ENCODE measurements at regions not wholly inside any gene's neighbourhood (a gene's known extent, or its start where the extent isn't known, plus 50 kb on each side); places are given as distances from the start of the nearest gene placed in this dataset.
A peak's percentile ranks its signal among the peaks of the same experiment; 100 is the strongest.

DNA sequence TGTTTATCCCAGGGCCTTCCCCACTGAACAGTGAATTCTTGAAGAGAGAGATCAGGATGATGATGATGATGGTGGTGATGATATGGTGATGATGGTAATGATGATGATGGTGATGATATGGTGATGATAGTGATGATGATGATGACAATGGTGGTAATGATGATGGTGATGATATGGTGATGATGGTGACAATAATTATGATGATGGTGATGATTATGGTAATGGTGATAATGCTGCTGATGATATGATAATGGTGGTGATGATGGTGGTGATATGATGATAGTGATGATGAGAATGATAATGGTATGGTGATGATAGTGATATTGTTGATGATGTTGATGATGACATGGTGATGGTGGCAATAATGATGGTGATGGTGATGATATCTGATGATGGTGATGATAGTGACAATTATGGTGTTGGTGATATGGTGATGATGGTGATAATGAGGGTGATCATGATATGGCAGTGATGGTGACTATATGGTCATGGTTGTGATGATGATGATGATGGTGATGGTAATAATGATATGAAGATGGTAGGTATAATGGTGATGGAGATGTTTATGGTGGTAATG is 99.9 kb downstream of the HAPSTR1 start:
- Mint-ChIP-seq H3K4me1 (peaks cover 6% of the 10 kb centered on the region), H3K9me3 (no peaks in the 10 kb centered on the region), H3K27ac (no peak overlapping the region), H3K27me3 (ENCODE audit: low read depth) (peaks cover 4% of the 10 kb centered on the region), H3K36me3 (ENCODE audit: low read depth) (no peaks in the 10 kb centered on the region), H3K4me3 (no peak overlapping the region)
- TF ChIP-seq, protein P1, sequence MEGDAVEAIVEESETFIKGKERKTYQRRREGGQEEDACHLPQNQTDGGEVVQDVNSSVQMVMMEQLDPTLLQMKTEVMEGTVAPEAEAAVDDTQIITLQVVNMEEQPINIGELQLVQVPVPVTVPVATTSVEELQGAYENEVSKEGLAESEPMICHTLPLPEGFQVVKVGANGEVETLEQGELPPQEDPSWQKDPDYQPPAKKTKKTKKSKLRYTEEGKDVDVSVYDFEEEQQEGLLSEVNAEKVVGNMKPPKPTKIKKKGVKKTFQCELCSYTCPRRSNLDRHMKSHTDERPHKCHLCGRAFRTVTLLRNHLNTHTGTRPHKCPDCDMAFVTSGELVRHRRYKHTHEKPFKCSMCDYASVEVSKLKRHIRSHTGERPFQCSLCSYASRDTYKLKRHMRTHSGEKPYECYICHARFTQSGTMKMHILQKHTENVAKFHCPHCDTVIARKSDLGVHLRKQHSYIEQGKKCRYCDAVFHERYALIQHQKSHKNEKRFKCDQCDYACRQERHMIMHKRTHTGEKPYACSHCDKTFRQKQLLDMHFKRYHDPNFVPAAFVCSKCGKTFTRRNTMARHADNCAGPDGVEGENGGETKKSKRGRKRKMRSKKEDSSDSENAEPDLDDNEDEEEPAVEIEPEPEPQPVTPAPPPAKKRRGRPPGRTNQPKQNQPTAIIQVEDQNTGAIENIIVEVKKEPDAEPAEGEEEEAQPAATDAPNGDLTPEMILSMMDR (IDR thresholded peaks at IDR 0.05; ENCODE audit: unreplicated experiment in 3 of 3): no peak

DNA sequence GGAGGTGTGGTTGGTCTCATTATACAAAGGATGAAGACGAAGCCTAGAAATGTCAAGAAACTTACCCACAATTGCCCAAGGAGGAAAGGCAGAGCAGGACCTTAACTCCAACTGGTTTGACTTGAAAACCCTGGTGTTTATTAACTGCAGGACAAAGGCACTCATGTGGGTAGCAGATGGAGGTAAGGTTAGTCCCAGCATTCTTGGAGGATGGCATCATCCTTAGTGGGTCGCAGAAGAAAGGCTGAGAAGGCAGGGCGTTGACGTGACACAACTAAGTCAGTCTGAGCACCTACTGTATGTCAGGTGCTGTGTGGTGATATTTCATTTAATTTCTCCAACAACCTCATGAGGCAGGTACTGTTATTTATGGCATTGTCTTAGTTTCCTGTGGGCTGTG is 101.3 kb downstream of the HAPSTR1 start:
- Mint-ChIP-seq H3K27ac (no peak overlapping the region), H3K4me3 (no peak overlapping the region), H3K27me3 (ENCODE audit: low read depth) (peaks cover 12% of the 10 kb centered on the region), H3K4me1 (peaks cover 6% of the 10 kb centered on the region), H3K9me3 (no peaks in the 10 kb centered on the region), H3K36me3 (ENCODE audit: low read depth) (no peaks in the 10 kb centered on the region)
- TF ChIP-seq, protein P1 (IDR thresholded peaks at IDR 0.05; ENCODE audit: unreplicated experiment in 3 of 3): no peak

DNA sequence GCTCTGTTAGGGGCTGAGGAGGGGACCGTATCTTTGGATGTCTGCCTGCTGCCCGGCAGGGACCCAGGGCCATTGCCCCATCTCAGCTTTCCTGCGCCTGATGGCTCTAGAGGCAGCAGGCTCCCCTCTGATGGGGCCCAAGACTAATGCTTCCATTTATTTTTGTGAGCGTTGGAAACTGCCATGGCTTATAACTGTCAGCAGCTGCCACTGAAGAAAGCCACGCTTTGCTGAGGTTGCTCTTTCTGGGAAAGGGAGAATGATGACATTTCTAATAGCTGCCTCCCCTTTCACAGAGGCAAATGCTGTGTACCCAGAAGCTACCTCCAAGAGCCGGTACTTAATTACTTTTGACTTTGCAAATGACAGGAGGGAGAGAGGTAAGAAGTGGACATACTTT is 103.8 kb downstream of the HAPSTR1 start:
- TF ChIP-seq, protein P1 (IDR thresholded peaks at IDR 0.05; ENCODE audit: unreplicated experiment in 3 of 3): no peak
- no peak overlapping the region for H3K4me3 Mint-ChIP-seq
- H3K36me3 Mint-ChIP-seq (ENCODE audit: low read depth): no peaks in the 10 kb centered on the region
- peaks cover 9% of the 10 kb centered on the region for H3K27me3 Mint-ChIP-seq (ENCODE audit: low read depth)
- peaks cover 6% of the 10 kb centered on the region for H3K4me1 Mint-ChIP-seq
- peak overlapping the region in 2 of 3 experiments; percentile 6 to 8 for H3K27ac Mint-ChIP-seq
- no peaks in the 10 kb centered on the region for H3K9me3 Mint-ChIP-seq

DNA sequence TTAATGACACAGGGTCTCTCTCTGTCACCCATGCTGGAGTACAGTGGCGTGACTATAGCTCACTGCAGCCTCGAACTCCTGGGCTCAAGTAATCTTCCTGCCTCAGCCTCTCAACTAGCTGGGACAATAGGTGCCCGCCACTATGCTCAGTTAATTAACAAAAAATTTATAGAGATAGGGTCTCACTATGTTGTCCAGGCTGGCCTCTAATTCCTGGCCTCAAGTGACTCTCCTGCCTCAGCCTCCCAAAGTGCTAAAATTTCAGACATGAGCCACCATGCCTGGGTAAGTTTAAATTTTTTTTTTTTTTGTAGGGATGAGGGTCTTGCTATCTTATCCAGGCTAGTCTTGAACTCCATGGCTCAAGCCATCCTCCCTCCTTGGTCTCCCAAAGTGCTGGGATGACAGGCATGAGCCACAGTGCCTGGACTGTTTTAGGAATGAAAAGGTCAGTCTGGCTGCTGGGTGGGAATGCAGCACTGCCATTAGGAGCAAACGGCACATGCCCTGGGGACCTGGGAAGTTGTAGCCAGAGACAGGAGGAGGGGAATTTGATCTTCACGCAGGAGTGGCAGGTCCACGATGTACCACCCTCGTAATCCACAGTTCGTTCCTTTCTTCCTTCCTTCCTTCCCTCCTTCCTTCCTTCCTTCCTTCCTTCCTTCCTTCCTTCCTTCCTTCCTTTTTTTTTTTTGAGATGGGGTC is 106.7 kb downstream of the HAPSTR1 start:
- TF ChIP-seq, protein P1 (IDR thresholded peaks at IDR 0.05; ENCODE audit: unreplicated experiment in 3 of 3): no peak
- Mint-ChIP-seq H3K27me3 (ENCODE audit: low read depth) (peaks cover 12% of the 10 kb centered on the region), H3K4me3 (no peak overlapping the region), H3K27ac (no peak overlapping the region), H3K4me1 (peaks cover 6% of the 10 kb centered on the region), H3K9me3 (peaks cover 3% of the 10 kb centered on the region), H3K36me3 (ENCODE audit: low read depth) (no peaks in the 10 kb centered on the region)

DNA sequence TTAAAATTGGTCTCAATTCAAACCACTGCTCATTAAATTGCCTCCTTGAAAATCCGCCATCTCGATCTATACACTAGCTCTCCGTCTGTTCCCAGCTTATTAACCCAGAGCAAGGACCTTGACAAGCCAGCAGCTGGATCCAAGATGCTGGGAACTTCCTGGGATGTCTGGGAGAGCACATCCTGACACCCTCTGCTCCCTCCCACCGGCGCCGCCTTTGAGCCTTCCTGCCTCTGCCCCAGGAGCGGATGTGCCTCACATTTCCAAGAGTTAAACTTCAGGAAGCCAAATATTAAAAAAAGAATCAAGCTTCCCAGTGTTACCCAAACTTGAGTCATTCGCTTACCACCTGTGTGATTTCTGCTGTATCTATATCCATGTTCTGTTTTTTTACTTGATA is 107.9 kb downstream of the HAPSTR1 start:
- Mint-ChIP-seq H3K27me3 (ENCODE audit: low read depth) (peaks cover 18% of the 10 kb centered on the region), H3K36me3 (ENCODE audit: low read depth) (no peaks in the 10 kb centered on the region), H3K4me1 (peaks cover 6% of the 10 kb centered on the region), H3K9me3 (peaks cover 8% of the 10 kb centered on the region), H3K4me3 (no peak overlapping the region), H3K27ac (no peak overlapping the region)
- TF ChIP-seq, protein P1 (IDR thresholded peaks at IDR 0.05; ENCODE audit: unreplicated experiment in 3 of 3): no peak

GRCh38 chr16:9199751-9200150 is 108.3 kb downstream of the HAPSTR1 start:
- peaks cover 8% of the 10 kb centered on the region for H3K9me3 Mint-ChIP-seq
- no peak overlapping the region for H3K4me3 Mint-ChIP-seq

More at GRCh38 chr16:9199751-9200150, 108.3 kb downstream of the HAPSTR1 start:
- TF ChIP-seq, protein P1 (IDR thresholded peaks at IDR 0.05; ENCODE audit: unreplicated experiment in 3 of 3): no peak
- Mint-ChIP-seq H3K36me3 (ENCODE audit: low read depth) (no peaks in the 10 kb centered on the region), H3K4me1 (peaks cover 6% of the 10 kb centered on the region), H3K27me3 (ENCODE audit: low read depth) (peaks cover 18% of the 10 kb centered on the region), H3K27ac (no peak overlapping the region)
